Uterus (tissue), 2 donors: ENCODE measurements at regions not wholly inside any gene's neighbourhood (a gene's known extent, or its start where the extent isn't known, plus 50 kb on each side); places are given as distances from the start of the nearest gene placed in this dataset.

Experiments used
- POLR2A ChIP-seq, 2 donors: fragments of 450-650 bp; IDR thresholded peaks; one replicate each; pipeline ENCODE4 v1.6.1; 2016; ENCODE audit warnings: antibody characterized with exemption in 2 of 2, mild to moderate bottlenecking in 1 of 2, moderate library complexity in 1 of 2
- TF ChIP-seq, protein P1 (sequence below), 4 experiments: fragments of 200-600 bp in 2 of 4; fragments of 450-650 bp in 2 of 4; sonication (generic) in 2 of 4; IDR thresholded peaks; one replicate each; pipeline ENCODE4 v1.5.1; 2016 to 2019; ENCODE audit warnings: antibody characterized with exemption in 4 of 4, mild to moderate bottlenecking in 2 of 4, moderate library complexity in 1 of 4

DNA sequence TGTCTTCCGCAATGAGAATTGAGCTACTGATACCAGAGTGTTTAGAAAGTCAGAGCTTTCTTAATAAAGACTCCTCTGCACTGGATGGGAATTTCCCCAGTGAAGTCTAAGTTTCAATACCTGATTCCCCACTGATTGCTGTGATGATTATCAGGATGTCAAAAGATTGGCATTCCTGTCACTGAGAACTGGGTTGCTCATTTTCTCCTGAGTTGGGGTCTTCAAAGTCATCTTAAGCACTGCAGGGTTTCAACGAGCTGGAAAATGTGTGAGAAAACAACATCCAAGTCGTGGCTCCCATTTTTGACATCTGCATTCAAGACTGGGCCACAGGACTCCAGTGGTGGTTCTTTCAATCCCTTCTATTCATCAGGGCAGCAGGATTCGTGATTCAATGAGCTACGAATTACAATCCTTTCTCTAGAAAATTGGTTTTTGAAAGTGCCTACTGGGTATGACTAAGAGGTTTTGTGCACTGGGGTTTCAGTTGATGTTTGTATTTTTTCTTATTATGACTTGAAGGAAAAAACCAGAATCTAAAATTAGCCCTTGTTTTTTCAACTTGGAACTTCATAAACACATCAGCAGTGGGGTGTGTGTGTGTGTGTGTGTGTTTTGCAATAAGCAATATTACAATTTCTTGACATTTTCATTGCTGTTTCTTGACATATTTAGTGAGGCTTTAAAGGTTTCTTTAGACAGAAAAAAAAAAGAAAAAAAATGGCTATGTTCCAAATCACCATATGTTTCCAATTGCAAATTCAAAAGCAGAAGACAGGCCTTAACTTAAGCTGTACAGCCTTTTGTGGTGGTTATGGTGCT, 233.0 kb downstream of the FAM76B start:
- TF ChIP-seq POLR2A (IDR thresholded peaks at IDR 0.05): no peak
- TF ChIP-seq, protein P1, sequence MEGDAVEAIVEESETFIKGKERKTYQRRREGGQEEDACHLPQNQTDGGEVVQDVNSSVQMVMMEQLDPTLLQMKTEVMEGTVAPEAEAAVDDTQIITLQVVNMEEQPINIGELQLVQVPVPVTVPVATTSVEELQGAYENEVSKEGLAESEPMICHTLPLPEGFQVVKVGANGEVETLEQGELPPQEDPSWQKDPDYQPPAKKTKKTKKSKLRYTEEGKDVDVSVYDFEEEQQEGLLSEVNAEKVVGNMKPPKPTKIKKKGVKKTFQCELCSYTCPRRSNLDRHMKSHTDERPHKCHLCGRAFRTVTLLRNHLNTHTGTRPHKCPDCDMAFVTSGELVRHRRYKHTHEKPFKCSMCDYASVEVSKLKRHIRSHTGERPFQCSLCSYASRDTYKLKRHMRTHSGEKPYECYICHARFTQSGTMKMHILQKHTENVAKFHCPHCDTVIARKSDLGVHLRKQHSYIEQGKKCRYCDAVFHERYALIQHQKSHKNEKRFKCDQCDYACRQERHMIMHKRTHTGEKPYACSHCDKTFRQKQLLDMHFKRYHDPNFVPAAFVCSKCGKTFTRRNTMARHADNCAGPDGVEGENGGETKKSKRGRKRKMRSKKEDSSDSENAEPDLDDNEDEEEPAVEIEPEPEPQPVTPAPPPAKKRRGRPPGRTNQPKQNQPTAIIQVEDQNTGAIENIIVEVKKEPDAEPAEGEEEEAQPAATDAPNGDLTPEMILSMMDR (IDR thresholded peaks at IDR 0.05): no peak
